HG02798 (cell line): ENCODE measurements at regions not wholly inside any gene's neighbourhood (a gene's known extent, or its start where the extent isn't known, plus 50 kb on each side); places are given as distances from the start of the nearest gene placed in this dataset.

Experiments
- ATAC-seq: cut with Tn5 transposase; IDR thresholded peaks from one replicate; pipeline ENCODE4 v1.9.1; 2021; ENCODE audit warnings: mild to moderate bottlenecking; ENCODE audit not compliant: unreplicated experiment, poor library complexity

DNA sequence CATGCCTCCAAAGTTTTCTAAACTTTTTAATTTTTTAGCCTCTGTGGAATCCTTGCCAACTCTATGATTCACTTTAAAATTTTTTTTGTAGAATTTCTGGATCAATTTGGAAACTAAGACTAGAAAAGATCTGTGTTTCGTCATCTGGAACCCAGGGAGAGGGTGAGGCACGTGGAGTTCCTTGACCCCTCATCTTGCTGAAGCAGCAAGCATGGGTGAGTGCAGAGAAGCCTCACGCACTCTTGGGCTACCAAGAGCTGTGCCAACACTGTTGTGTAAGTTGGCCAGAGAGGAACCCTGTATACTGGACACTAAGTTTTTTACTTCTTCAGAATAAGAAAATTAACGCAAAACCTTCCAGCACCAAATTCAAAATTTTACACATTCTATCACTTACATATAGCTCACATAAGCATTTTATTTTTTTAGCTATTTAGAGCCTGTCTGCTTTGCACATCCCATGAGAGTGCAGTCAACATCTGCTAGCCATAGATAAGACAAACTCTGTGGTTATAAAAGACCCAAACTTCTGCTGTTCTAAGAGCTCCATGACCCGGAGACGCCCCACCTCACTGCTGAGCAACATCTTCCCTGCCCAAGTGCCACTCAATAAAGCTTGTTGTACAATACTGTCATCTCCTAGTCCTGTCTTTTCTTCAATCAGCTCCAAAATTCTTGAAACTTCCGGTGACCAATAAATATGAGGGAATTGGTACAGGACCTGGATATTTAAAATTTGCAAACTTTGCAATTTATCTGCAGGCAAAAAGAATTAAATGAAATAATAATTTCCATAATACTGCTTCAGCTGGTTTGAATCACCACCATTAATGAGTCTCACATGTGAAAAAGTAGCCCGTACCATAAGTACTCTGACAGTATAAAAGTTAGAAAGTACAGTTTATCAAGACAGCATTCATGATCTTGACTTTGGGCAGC lies 69.7 kb upstream of the ADCY2 start:
- no peak for ATAC-seq

DNA sequence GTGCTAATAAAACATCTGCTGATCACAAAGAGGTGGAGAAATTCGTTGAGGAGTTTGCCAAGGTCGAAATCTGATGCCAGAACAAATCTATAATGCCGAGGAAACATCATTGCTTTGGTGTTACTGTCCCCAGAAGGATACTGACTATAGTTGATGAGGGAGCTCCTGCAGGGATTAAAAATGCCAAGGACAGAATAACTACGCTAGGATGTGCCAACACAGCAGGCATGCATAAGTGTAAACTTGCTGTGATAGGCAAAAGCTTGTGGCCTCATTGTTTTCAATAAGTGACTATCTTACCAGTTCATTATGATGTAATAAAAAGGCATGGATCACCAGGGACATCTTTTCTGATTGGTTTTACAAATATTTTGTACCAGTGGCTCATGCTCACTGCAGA lies 66.8 kb upstream of the ADCY2 start:
- no peak for ATAC-seq

DNA sequence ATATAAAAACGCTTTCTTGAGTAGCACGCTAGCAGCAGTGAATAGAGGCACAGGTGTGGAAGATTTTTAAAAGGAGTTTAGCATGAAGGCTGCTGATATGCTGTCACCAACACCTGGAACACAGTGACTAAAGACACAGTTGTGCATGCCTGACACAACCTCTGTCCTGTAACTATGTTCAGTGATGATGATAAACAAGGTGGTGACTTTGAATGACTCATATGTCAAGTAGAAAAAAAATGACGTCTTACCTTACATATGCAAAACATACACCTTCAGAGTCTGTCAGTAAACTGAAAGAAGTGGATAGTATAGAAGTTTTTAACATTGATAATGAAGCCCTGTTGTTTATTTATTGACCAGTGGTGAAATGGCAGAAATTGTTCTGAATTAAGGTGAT lies 66.2 kb upstream of the ADCY2 start:
- no peak for ATAC-seq

DNA sequence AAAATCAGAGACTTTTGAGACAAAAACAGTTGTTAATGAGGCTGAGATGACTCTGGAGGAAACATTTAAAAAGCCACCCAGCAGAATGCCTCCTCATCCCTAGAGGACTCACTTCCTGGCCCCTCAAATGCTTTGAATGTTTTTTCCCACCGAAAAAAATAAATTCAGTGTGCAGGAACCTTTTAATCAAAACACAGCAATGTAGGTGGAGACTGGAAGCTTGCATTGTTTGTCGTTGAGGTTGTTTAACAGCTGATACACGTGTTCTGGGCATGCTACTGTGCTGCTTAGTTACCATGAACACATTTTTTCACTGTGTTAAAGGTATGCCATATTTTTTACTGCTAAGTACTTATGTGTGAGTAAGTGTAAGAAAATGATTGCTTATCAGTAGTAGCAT lies 65.7 kb upstream of the ADCY2 start:
- ATAC-seq = no peak

DNA sequence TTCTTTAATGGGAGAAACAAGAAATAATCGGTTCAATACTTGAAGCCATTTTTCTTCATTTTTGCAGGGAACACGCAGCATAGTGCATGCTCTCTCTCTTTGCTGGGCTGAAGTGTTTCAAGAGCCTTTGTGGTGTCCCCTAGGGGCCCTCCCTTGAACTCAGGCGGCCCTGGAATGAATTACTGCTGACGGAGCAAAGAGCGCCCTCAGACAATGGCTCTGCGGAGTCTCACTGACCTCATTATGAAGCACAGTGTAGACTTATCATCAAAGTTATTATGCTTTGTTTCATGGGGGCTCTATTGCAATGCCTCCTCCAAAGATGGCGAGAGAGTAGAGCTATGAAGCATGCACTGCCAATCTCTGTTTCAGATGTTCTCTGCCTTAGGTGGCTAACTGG lies 64.8 kb upstream of the ADCY2 start:
- no peak for ATAC-seq
